Endothelial cell of umbilical vein (primary cell): ENCODE measurements at regions not wholly inside any gene's neighbourhood (a gene's known extent, or its start where the extent isn't known, plus 50 kb on each side); places are given as distances from the start of the nearest gene placed in this dataset.

ENCODE experiments used
- BruUV-seq: library from RNA; stranded (reverse); fragments of 400-500 nt; replicated peaks from 2 replicates; lab custom pipeline; 2021; lab: Mats Ljungman, UMichigan
- CTCF ChIA-PET: fragments of 300-600, 350-600 bp; sonication (Branson Sonifier 250); formaldehyde crosslinking; loops from one replicate; lab custom pipeline; 2021; ENCODE audit warnings: antibody characterized with exemption, inconsistent platforms; lab: Charles Lee
- POLR2A ChIA-PET: fragments of 300-600, 350-600 bp; sonication (Branson Sonifier 250); formaldehyde crosslinking; loops from one replicate; lab custom pipeline; 2021; ENCODE audit warnings: antibody characterized with exemption, inconsistent platforms; lab: Charles Lee
- DNase-seq: peaks from one replicate; pipeline ENCODE4 v3.0.0-alpha.2; 2011; ENCODE audit warnings: low read depth, low spot score
- FAIRE-seq: peaks from 2 replicates; lab custom pipeline; 2011; peaks lifted over from hg19 to GRCh38; lab: Jason Lieb, UNC
- H2AFZ ChIP-seq: 2 replicates; pipeline ENCODE4 v1.6.0; 2012; ENCODE audit warnings: low read depth, low read length, control low read depth, inconsistent platforms
- H3K27ac ChIP-seq: 2 replicates; pipeline ENCODE4 v1.5.1; 2011; ENCODE audit warnings: low read depth, mild to moderate bottlenecking, control low read depth, low read length, moderate library complexity; ENCODE audit not compliant: insufficient read depth
- H3K27me3 ChIP-seq, 2 experiments: 2 replicates each; pipeline versions ENCODE4 v1.6.0 to v1.6.1; 2011; ENCODE audit warnings: low read length in 2 of 2, mixed read lengths in 1 of 2; ENCODE audit not compliant: control insufficient read depth in 2 of 2, insufficient read depth in 2 of 2
- H3K36me3 ChIP-seq, 2 experiments: 2 replicates in 1 of 2; 3 replicates in 1 of 2; pipeline ENCODE4 v1.5.1; 2011; ENCODE audit warnings: low read length in 2 of 2, mild to moderate bottlenecking in 1 of 2, moderate library complexity in 1 of 2; ENCODE audit not compliant: control insufficient read depth in 2 of 2, insufficient read depth in 2 of 2; ENCODE audit errors: extremely low read depth in 1 of 2
- H3K4me1 ChIP-seq: 3 replicates; pipeline ENCODE4 v1.5.1; 2011; ENCODE audit warnings: mild to moderate bottlenecking, low read length; ENCODE audit not compliant: control insufficient read depth, insufficient read depth; ENCODE audit errors: extremely low read depth
- H3K4me2 ChIP-seq: 2 replicates; pipeline ENCODE4 v1.6.1; 2011; ENCODE audit warnings: low read length, control low read depth, mixed read lengths; ENCODE audit not compliant: insufficient read depth
- H3K4me3 ChIP-seq, 3 experiments: fragments of 200-600 bp in 1 of 3; sonication (generic), shearing (Covaris generic) in 1 of 3; replicated peaks in 1 of 3; 2 replicates each; pipeline ENCODE4 v1.5.1; 2011 to 2016; ENCODE audit warnings: control low read depth in 3 of 3, low read length in 3 of 3, mild to moderate bottlenecking in 2 of 3, inconsistent platforms in 1 of 3, low read depth in 1 of 3, moderate library complexity in 1 of 3; ENCODE audit not compliant: insufficient read depth in 1 of 3
- H3K79me2 ChIP-seq: 2 replicates; pipeline ENCODE4 v1.6.0; 2012; ENCODE audit warnings: low read length, inconsistent platforms; ENCODE audit not compliant: control insufficient read depth, insufficient read depth
- H3K9ac ChIP-seq: replicated peaks from 2 replicates; pipeline ENCODE3; 2011; ENCODE audit warnings: low read length, control low read depth; ENCODE audit not compliant: insufficient read depth; ENCODE audit errors: extremely low read depth
- H3K9me1 ChIP-seq: replicated peaks from 3 replicates; pipeline ENCODE4 v1.6.0; 2011; ENCODE audit warnings: mild to moderate bottlenecking, low read length; ENCODE audit not compliant: control insufficient read depth, insufficient read depth; ENCODE audit errors: extremely low read depth
- H3K9me3 ChIP-seq: replicated peaks from 2 replicates; pipeline ENCODE4 v1.5.1; 2012; ENCODE audit warnings: low read length, inconsistent platforms; ENCODE audit not compliant: control insufficient read depth, insufficient read depth
- H4K20me1 ChIP-seq: replicated peaks from 2 replicates; pipeline ENCODE3; 2011; ENCODE audit warnings: mild to moderate bottlenecking, low read length; ENCODE audit not compliant: control insufficient read depth, insufficient read depth; ENCODE audit errors: extremely low read depth
- EZH2 ChIP-seq: IDR thresholded peaks from 2 replicates; pipeline ENCODE4 v1.6.1; 2012; ENCODE audit warnings: borderline replicate concordance, low read depth, mild to moderate bottlenecking, moderate library complexity, low read length, inconsistent platforms; ENCODE audit not compliant: severe bottlenecking
- FOS ChIP-seq: IDR thresholded peaks from 2 replicates; pipeline ENCODE4 v1.6.1; 2011; ENCODE audit warnings: mild to moderate bottlenecking, low read length, moderate library complexity, borderline replicate concordance; ENCODE audit not compliant: insufficient read depth
- GATA2 ChIP-seq: IDR thresholded peaks from 2 replicates; pipeline ENCODE4 v1.7.0; 2011; ENCODE audit warnings: low read depth, mild to moderate bottlenecking, moderate library complexity, mixed read lengths, low read length; ENCODE audit not compliant: insufficient read length, insufficient read depth
- JUN ChIP-seq: IDR thresholded peaks from 2 replicates; pipeline ENCODE4 v1.6.1; 2011; ENCODE audit warnings: borderline replicate concordance, low read depth; ENCODE audit not compliant: insufficient read length, insufficient read depth
- MYC ChIP-seq: IDR thresholded peaks from one replicate; pipeline ENCODE4 v1.6.1; 2011; ENCODE audit warnings: mild to moderate bottlenecking, low read depth, low read length
- POLR2A ChIP-seq: IDR thresholded peaks from 2 replicates; pipeline ENCODE4 v1.6.1; 2012; ENCODE audit warnings: low read depth, mild to moderate bottlenecking, control low read depth, low read length
- POLR2AphosphoS5 ChIP-seq: IDR thresholded peaks from 2 replicates; pipeline ENCODE4 v1.6.1; 2012; ENCODE audit warnings: low read depth, mild to moderate bottlenecking, control low read depth, low read length, moderate library complexity; ENCODE audit not compliant: insufficient read depth
- dilution Hi-C: fragments of 300-500 bp; cut with MboI; formaldehyde crosslinking; loops from one replicate; pipeline ENCODE4 v1.15.0; 2019; ENCODE audit warnings: low sequenced_read_pairs; ENCODE audit not compliant: extremely low pct_ligation_motif_present
- intact Hi-C: fragments of 100-400 bp; cut with micrococcal nuclease; formaldehyde crosslinking; loops from one replicate; pipeline ENCODE4 v1.10.0; 2022
- TF ChIP-seq, protein P1 (sequence below): IDR thresholded peaks from 2 replicates; pipeline ENCODE4 v1.6.1; 2011; ENCODE audit not compliant: insufficient read depth, insufficient read length
- TF ChIP-seq, protein P2 (sequence below), 2 donors: IDR thresholded peaks; 1 replicate in 1 of 2; 2 replicates in 1 of 2; pipeline ENCODE4 v1.5.1; 2011; ENCODE audit warnings: low read length in 2 of 2, mild to moderate bottlenecking in 2 of 2, moderate library complexity in 2 of 2, control low read depth in 1 of 2, inconsistent platforms in 1 of 2, low read depth in 1 of 2; ENCODE audit not compliant: insufficient read depth in 1 of 2; ENCODE audit errors: extremely low read depth in 1 of 2

DNA sequence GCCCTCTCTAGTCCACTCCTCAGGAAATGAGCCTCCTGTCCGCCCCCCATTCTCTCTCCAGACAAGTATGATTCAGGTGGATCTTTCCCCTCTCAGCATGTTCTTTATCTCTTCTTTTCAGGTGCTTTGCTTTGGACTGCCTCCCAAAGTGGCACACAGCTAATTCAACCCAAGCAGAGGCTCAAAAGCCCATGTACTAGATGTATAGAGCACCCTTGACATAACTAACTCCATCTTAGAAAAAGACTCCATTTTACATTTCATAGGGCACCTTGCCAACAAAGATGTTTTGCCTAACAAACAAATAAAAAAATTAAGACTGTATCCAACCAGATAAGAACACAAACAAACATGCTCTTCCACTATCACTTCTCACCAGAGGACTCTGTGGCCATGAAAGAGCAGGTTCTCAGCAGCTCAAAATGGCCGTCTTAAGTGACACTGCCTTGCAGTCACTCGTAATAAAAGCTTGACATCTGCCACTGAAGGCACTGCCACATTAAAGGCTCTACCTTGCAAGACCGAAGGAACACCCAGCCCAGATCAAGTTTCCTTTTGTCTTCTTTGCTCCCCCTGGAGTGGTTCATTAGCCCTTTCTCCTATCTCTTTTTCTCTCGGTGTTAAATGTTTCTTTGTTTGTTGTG is 84.9 kb upstream of the TAB3 start:
- H3K4me3 ChIP-seq = no peak overlapping the region
- H3K36me3 ChIP-seq = no peaks in the 10 kb centered on the region
- CTCF ChIA-PET = no interaction called here
- DNase-seq (no peak), FAIRE-seq (no peak)
- peaks cover 0 to 1% of the 10 kb centered on the region in 2 experiments for H3K27me3 ChIP-seq
- no peaks in the 10 kb centered on the region for H3K9me1 ChIP-seq
- BruUV-seq = no TSS peak
- H3K4me1 ChIP-seq = no peaks in the 10 kb centered on the region
- no peaks in the 10 kb centered on the region for H3K9me3 ChIP-seq
- TF ChIP-seq GATA2 (no peak), EZH2 (no peak), POLR2AphosphoS5 (no peak), POLR2A (no peak), FOS (no peak), JUN (no peak), MYC (no peak)
- TF ChIP-seq, protein P1, sequence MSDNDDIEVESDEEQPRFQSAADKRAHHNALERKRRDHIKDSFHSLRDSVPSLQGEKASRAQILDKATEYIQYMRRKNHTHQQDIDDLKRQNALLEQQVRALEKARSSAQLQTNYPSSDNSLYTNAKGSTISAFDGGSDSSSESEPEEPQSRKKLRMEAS = no peak
- TF ChIP-seq, protein P2, sequence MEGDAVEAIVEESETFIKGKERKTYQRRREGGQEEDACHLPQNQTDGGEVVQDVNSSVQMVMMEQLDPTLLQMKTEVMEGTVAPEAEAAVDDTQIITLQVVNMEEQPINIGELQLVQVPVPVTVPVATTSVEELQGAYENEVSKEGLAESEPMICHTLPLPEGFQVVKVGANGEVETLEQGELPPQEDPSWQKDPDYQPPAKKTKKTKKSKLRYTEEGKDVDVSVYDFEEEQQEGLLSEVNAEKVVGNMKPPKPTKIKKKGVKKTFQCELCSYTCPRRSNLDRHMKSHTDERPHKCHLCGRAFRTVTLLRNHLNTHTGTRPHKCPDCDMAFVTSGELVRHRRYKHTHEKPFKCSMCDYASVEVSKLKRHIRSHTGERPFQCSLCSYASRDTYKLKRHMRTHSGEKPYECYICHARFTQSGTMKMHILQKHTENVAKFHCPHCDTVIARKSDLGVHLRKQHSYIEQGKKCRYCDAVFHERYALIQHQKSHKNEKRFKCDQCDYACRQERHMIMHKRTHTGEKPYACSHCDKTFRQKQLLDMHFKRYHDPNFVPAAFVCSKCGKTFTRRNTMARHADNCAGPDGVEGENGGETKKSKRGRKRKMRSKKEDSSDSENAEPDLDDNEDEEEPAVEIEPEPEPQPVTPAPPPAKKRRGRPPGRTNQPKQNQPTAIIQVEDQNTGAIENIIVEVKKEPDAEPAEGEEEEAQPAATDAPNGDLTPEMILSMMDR (IDR thresholded peaks at IDR 0.05; ENCODE audit: extremely low read depth in 1 of 2, insufficient read depth in 1 of 2, low read depth in 1 of 2, low read length in 2 of 2) = no peak
- H2AFZ ChIP-seq = no peak overlapping the region
- intact Hi-C loops (loop anchor here (5.0 to 10.0 kb wide), 2 partner anchors 321 to 683 kb away; no protein-coding TSS in a partner anchor), dilution Hi-C loops (no loop called here)
- no peaks in the 10 kb centered on the region for H4K20me1 ChIP-seq
- POLR2A ChIA-PET = no interaction called here
- H3K79me2 ChIP-seq = no peaks in the 10 kb centered on the region
- H3K27ac ChIP-seq = no peak overlapping the region
- no peak overlapping the region for H3K9ac ChIP-seq
- H3K4me2 ChIP-seq = no peak overlapping the region
